ENCODE measurements at regions not wholly inside any gene's neighbourhood (a gene's known extent, or its start where the extent isn't known, plus 50 kb on each side); places are given as distances from the start of the nearest gene placed in this dataset.

GRCh38 chr20:55031971-55032370 lies 556.6 kb downstream of the DOK5 start:
- Histone ChIP-seq H2AFZ (ENCODE audit: control insufficient read depth, low read depth, low read length) (no peak overlapping the region), H3K27me3 (replicated peaks in 1 of 2; ENCODE audit: control insufficient read depth in 2 of 2, insufficient read depth in 2 of 2, low read length in 1 of 2) (no peaks in the 10 kb centered on the region), H3K27ac (ENCODE audit: control insufficient read depth, insufficient read depth) (no peak overlapping the region), H4K20me1 (ENCODE audit: control insufficient read depth, insufficient read depth) (no peaks in the 10 kb centered on the region), H3K36me3 (ENCODE audit: control insufficient read depth in 2 of 2, insufficient read depth in 2 of 2, low read length in 1 of 2) (no peaks in the 10 kb centered on the region), H3K9me3 (replicated peaks; ENCODE audit: control insufficient read depth, insufficient read depth, low read length) (no peaks in the 10 kb centered on the region; the same call in 2 of the 3 replicates), H3K4me3 (no peak overlapping the region), H3K79me2 (ENCODE audit: control insufficient read depth, insufficient read depth, low read length) (no peaks in the 10 kb centered on the region), H3K4me1 (ENCODE audit: control insufficient read depth, insufficient read depth, low read length) (no peaks in the 10 kb centered on the region), H3K4me2 (ENCODE audit: control insufficient read depth, insufficient read depth) (no peak overlapping the region), H3K9ac (ENCODE audit: control insufficient read depth, insufficient read depth, low read length) (no peak overlapping the region)
- SMC1A ChIA-PET (ENCODE audit: uncharacterized antibody, unreplicated experiment) = no interaction called here
- TF ChIP-seq BMI1 (IDR thresholded peaks at IDR 0.05; ENCODE audit: borderline replicate concordance) (no peak), CBX5 (IDR thresholded peaks at IDR 0.05; ENCODE audit: low read depth) (no peak), ZNF622 (IDR thresholded peaks at IDR 0.05) (no peak), NR2C1 (IDR thresholded peaks at IDR 0.05) (no peak), IKZF2 (IDR thresholded peaks at IDR 0.05) (no peak), ETV6 (conservative IDR thresholded peaks at IDR 0.05 in 1 of 2, IDR thresholded peaks at IDR 0.05 in 1 of 2; ENCODE audit: borderline replicate concordance in 1 of 2, low read depth in 1 of 2) (no peak), SUPT20H (IDR thresholded peaks at IDR 0.05; ENCODE audit: borderline replicate concordance, control insufficient read depth, low read depth, low read length) (no peak), RELB (IDR thresholded peaks at IDR 0.05; ENCODE audit: low read depth) (no peak), STAT3 (IDR thresholded peaks at IDR 0.05; ENCODE audit: low read depth, low read length) (no peak), HSF1 (IDR thresholded peaks at IDR 0.05; ENCODE audit: low read depth, low read length) (no peak), SREBF2 (IDR thresholded peaks at IDR 0.05; ENCODE audit: low read length) (no peak), ZNF384 (IDR thresholded peaks at IDR 0.05; ENCODE audit: borderline replicate concordance, low read depth, low read length) (no peak), NR2F1 (conservative IDR thresholded peaks at IDR 0.05) (no peak)
- TF ChIP-seq, protein P1, sequence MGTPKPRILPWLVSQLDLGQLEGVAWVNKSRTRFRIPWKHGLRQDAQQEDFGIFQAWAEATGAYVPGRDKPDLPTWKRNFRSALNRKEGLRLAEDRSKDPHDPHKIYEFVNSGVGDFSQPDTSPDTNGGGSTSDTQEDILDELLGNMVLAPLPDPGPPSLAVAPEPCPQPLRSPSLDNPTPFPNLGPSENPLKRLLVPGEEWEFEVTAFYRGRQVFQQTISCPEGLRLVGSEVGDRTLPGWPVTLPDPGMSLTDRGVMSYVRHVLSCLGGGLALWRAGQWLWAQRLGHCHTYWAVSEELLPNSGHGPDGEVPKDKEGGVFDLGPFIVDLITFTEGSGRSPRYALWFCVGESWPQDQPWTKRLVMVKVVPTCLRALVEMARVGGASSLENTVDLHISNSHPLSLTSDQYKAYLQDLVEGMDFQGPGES (IDR thresholded peaks at IDR 0.05) = no peak
- BruUV-seq (replicated peaks) = no TSS peak
- ATAC-seq = no peak
- intact Hi-C loops (cut with micrococcal nuclease; ENCODE audit: unreplicated experiment) (no loop called here), in situ Hi-C loops (cut with MboI) (no loop called here)
- RAD21 ChIA-PET (ENCODE audit: unreplicated experiment) = no interaction called here
- FAIRE-seq = no peak
- CTCF ChIA-PET = no interaction called here
- DNase-seq (ENCODE audit: low read depth, low spot score) = no peak
- POLR2A ChIA-PET = no interaction called here

All from GM12878 (cell line).